DND-41 (cell line): ENCODE measurements at regions not wholly inside any gene's neighbourhood (a gene's known extent, or its start where the extent isn't known, plus 50 kb on each side); places are given as distances from the start of the nearest gene placed in this dataset.

Experiments used
- CTCF ChIP-seq: IDR thresholded peaks from 2 replicates; pipeline ENCODE4 v1.5.1; 2012; ENCODE audit warnings: borderline replicate concordance, low read length, moderate library complexity, mild to moderate bottlenecking; ENCODE audit not compliant: poor library complexity, severe bottlenecking; ENCODE audit errors: extremely low read depth
- EZH2 ChIP-seq: IDR thresholded peaks from 3 replicates; pipeline ENCODE4 v1.6.1; 2012; ENCODE audit warnings: borderline replicate concordance, low read depth, mild to moderate bottlenecking, moderate library complexity, low read length, inconsistent platforms; ENCODE audit not compliant: severe bottlenecking

GRCh38 chr2:7931808-7932207, 750.0 kb upstream of the ID2 start:
- TF ChIP-seq EZH2: no peak
- no peak for TF ChIP-seq CTCF
